GM19239 (cell line): ENCODE measurements at regions not wholly inside any gene's neighbourhood (a gene's known extent, or its start where the extent isn't known, plus 50 kb on each side); places are given as distances from the start of the nearest gene placed in this dataset.
"Not testable (repeated sequence)": the region's sequence is repeated elsewhere in the genome, so short reads cannot be mapped to it uniquely, and the experiment has no call there.

Experiments used
- DNase-seq: peaks from one replicate; pipeline ENCODE4 v3.0.0; 2011; ENCODE audit warnings: low spot score; ENCODE audit not compliant: insufficient read length
- FAIRE-seq: peaks from 2 replicates; lab custom pipeline; 2011; peaks lifted over from hg19 to GRCh38; lab: Jason Lieb, UNC

GRCh38 chr15:26201177-26201858 is 338.2 kb upstream of the ATP10A start:
- FAIRE-seq, result no peak
- no peak for DNase-seq

- no peak for DNase-seq
- FAIRE-seq, result no peak
These were observed 337.3 kb upstream of the ATP10A start for GRCh38 chr15:26200427-26200826.

- no peak for DNase-seq
- no peak for FAIRE-seq
These were observed 334.6 kb upstream of the ATP10A start for GRCh38 chr15:26197719-26198118.

- FAIRE-seq, result no peak
These were observed 333.9 kb upstream of the ATP10A start for GRCh38 chr15:26197060-26197459.

GRCh38 chr15:26191193-26191592 is 328.1 kb upstream of the ATP10A start:
- no peak for DNase-seq
- no peak for FAIRE-seq

More at GRCh38 chr15:26197060-26197459, 333.9 kb upstream of the ATP10A start:
- no peak for DNase-seq

- not testable (repeated sequence) for DNase-seq, FAIRE-seq
These were observed 323.0 kb upstream of the ATP10A start for GRCh38 chr15:26186138-26186537.

GRCh38 chr15:26182441-26182840 is 319.3 kb upstream of the ATP10A start:
- no peak for DNase-seq
- no peak for FAIRE-seq

- DNase-seq (no peak), FAIRE-seq (no peak)
These were observed 316.8 kb upstream of the ATP10A start for GRCh38 chr15:26179906-26180305.

- DNase-seq, result no peak
- FAIRE-seq, result no peak
These were observed 315.6 kb upstream of the ATP10A start for GRCh38 chr15:26178640-26179220.

GRCh38 chr15:26177816-26178215 is 314.7 kb upstream of the ATP10A start:
- no peak for DNase-seq
- FAIRE-seq, result no peak

- FAIRE-seq, result no peak
- no peak for DNase-seq
These were observed 313.7 kb upstream of the ATP10A start for GRCh38 chr15:26176831-26177230.

GRCh38 chr15:26171266-26171665 is 308.1 kb upstream of the ATP10A start:
- DNase-seq (no peak), FAIRE-seq (no peak)

- DNase-seq (no peak), FAIRE-seq (no peak)
These were observed 303.3 kb upstream of the ATP10A start for GRCh38 chr15:26166429-26166828.

- no peak for FAIRE-seq
- no peak for DNase-seq
These were observed 302.4 kb upstream of the ATP10A start for GRCh38 chr15:26165546-26165945.

GRCh38 chr15:26160343-26160742 is 297.2 kb upstream of the ATP10A start:
- FAIRE-seq (no peak), DNase-seq (no peak)

- FAIRE-seq (no peak), DNase-seq (no peak)
These were observed 295.0 kb upstream of the ATP10A start for GRCh38 chr15:26158176-26158575.

- DNase-seq (no peak), FAIRE-seq (no peak)
These were observed 294.0 kb upstream of the ATP10A start for GRCh38 chr15:26157081-26157480.

GRCh38 chr15:26156051-26156450 is 292.9 kb upstream of the ATP10A start:
- no peak for DNase-seq
- no peak for FAIRE-seq

GRCh38 chr15:26148156-26148860 is 285.2 kb upstream of the ATP10A start:
- no peak for DNase-seq
- FAIRE-seq, result no peak

- no peak for DNase-seq
- FAIRE-seq, result no peak
These were observed 283.1 kb upstream of the ATP10A start for GRCh38 chr15:26146202-26146601.

- no peak for DNase-seq
- FAIRE-seq, result no peak
These were observed 282.7 kb upstream of the ATP10A start for GRCh38 chr15:26145796-26146195.
